ENCODE measurements at regions not wholly inside any gene's neighbourhood (a gene's known extent, or its start where the extent isn't known, plus 50 kb on each side); places are given as distances from the start of the nearest gene placed in this dataset.
"Not testable (repeated sequence)": the region's sequence is repeated elsewhere in the genome, so short reads cannot be mapped to it uniquely, and the experiment has no call there.

DNA sequence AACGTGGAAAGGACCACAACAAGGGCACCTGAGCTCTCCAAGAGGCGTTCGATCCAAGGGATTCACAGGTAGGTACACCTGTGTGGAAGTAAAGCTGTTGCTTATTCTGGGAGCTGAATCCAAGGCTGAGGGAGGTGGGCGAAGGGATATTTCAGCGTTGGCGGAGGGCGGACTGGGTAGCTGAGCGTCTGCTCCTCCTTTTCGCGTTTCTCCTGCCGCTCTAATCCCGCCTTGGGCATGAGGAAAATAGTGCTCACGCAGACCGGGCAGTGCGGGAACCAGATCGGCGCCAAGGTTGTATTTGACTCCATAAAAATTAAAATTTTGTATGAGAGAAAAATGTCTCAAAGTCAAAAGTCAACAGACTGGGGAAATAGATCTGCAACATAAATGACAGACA lies 3966.2 kb upstream of the OR11H1 start:
- not testable (repeated sequence) for TF ChIP-seq RAD21 (conservative IDR thresholded peaks at IDR 0.05 in 1 of 2, IDR thresholded peaks at IDR 0.05 in 1 of 2); CEBPB (IDR thresholded peaks at IDR 0.05); MYC (IDR thresholded peaks at IDR 0.05; ENCODE audit: borderline replicate concordance, low read length); EP300 (IDR thresholded peaks at IDR 0.05)
- TF ChIP-seq, protein P1, sequence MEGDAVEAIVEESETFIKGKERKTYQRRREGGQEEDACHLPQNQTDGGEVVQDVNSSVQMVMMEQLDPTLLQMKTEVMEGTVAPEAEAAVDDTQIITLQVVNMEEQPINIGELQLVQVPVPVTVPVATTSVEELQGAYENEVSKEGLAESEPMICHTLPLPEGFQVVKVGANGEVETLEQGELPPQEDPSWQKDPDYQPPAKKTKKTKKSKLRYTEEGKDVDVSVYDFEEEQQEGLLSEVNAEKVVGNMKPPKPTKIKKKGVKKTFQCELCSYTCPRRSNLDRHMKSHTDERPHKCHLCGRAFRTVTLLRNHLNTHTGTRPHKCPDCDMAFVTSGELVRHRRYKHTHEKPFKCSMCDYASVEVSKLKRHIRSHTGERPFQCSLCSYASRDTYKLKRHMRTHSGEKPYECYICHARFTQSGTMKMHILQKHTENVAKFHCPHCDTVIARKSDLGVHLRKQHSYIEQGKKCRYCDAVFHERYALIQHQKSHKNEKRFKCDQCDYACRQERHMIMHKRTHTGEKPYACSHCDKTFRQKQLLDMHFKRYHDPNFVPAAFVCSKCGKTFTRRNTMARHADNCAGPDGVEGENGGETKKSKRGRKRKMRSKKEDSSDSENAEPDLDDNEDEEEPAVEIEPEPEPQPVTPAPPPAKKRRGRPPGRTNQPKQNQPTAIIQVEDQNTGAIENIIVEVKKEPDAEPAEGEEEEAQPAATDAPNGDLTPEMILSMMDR (IDR thresholded peaks at IDR 0.05): not testable (repeated sequence)
